SK-N-MC (cell line): ENCODE measurements at regions not wholly inside any gene's neighbourhood (a gene's known extent, or its start where the extent isn't known, plus 50 kb on each side); places are given as distances from the start of the nearest gene placed in this dataset.

Experiments
- EZH2 ChIP-seq: fragments of 200-600 bp; sonication (generic); IDR thresholded peaks from one replicate; pipeline ENCODE4 v1.6.1; 2017; ENCODE audit warnings: antibody characterized with exemption
- POLR2AphosphoS5 ChIP-seq: IDR thresholded peaks from 2 replicates; pipeline ENCODE4 v1.6.1; 2012; ENCODE audit warnings: mild to moderate bottlenecking, low read depth, low read length, borderline replicate concordance

GRCh38 chr15:38721568-38721945 lies 156.9 kb upstream of the RASGRP1 start:
- TF ChIP-seq EZH2 (no peak), POLR2AphosphoS5 (no peak)
